SK-N-SH treated with all-trans-retinoic acid at 6 μM for 48 hours (cell line): ENCODE measurements at regions not wholly inside any gene's neighbourhood (a gene's known extent, or its start where the extent isn't known, plus 50 kb on each side); places are given as distances from the start of the nearest gene placed in this dataset.

ENCODE experiments used
- ZFP3 ChIP-seq: fragments of 250-450 bp; sonication (Bioruptor Pico); IDR thresholded peaks from 2 replicates; pipeline ENCODE4 v1.5.0; 2020; ENCODE audit warnings: mild to moderate bottlenecking, moderate library complexity
- ZFP30 ChIP-seq: fragments of 450-650 bp; formaldehyde crosslinking; IDR thresholded peaks from 2 replicates; pipeline ENCODE4 v1.5.0; 2022; ENCODE audit warnings: mild to moderate bottlenecking, moderate library complexity

- TF ChIP-seq ZFP3 (CRISPR knock-in tag) (no peak), ZFP30 (CRISPR knock-in tag) (no peak)
Observed at GRCh38 chr3:135565546-135565945, 400.0 kb upstream of the PPP2R3A start.
